HG02759 (cell line): ENCODE measurements at regions not wholly inside any gene's neighbourhood (a gene's known extent, or its start where the extent isn't known, plus 50 kb on each side); places are given as distances from the start of the nearest gene placed in this dataset.
"Not testable (repeated sequence)": the region's sequence is repeated elsewhere in the genome, so short reads cannot be mapped to it uniquely, and the experiment has no call there.

Experiments
- ATAC-seq: cut with Tn5 transposase; IDR thresholded peaks from one replicate; pipeline ENCODE4 v1.9.1; 2021; ENCODE audit warnings: mild to moderate bottlenecking, moderate library complexity; ENCODE audit not compliant: unreplicated experiment

DNA sequence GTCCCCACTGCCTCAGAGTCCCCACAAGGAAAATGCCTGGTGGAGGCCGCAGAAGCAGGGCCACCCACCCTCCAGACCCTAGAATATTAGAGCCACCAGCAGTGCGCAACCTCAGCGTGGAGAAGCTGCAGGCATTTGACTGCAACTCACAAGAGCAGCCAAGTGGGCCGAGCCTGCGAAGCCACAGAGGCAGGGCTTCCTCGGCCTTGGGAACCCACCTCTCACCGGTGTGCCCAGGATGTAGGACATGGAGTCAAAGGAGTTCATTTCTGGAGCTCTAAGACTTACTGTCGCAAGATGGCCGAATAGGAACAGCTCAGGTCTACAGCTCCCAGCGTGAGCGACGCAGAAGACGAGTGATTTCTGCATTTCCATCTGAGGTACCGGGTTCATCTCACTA is 397.9 kb upstream of the PIK3R1 start:
- no peak for ATAC-seq

DNA sequence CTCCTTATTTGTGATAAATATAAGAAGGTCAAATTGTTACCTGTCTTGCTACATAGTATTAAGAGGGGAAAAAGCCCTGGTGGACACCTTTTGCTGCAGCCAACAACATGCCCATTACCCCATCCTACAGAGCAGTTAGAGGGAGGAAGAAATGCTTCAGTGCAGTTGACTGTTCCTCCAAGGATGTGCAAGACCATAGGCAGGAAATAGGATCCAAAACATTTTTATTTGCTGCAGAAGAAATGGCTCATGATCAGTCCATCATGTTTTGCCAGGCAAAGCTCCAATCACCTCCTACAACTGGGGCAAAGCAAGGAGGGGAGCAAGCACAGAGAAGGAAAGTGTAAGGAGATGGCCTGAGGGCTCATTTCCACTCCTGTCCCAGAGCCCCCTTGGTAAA is 399.1 kb upstream of the PIK3R1 start:
- ATAC-seq: no peak

DNA sequence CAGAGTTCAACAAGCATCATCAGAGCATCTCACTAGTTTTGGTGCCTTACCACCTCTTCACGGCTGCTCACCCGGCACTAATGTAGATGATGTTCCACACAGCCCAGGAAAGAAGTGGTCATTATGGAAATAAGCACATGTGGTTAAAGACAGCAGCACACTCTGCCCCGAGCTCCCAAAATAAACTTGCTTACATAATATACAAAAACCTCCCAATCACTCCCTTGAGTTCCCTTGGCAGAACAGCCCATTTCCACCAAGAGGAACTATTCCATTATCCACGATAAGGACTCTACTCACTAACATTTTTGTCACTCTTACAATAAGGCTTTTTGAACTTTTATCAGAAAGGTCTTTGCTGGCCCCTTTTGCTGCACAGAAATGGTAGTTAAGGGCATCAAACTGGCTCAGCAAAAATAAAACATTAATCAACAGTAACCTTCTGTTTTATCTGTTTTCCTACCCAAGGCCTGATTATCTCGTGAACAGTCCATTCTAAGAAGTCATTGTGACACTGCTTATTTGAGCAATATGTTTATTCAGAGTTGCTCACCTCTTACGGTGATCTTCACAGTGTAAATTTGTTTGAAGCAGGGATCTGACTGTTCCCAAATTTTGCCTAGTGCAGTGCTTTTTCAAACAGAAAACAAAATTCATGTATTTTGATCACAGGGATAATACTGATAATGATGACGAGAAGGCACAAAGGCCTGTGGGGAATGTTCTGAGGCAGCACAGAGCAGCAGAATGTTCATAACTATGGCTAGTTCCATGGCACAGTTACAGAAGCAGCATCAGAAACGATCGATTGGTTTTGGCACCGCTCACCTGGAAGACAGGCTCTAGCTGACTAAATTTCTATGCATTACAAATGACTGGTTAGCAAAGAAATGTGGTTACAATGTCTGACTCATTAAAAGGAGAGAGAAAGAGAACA is 399.8 kb upstream of the PIK3R1 start:
- no peak for ATAC-seq

DNA sequence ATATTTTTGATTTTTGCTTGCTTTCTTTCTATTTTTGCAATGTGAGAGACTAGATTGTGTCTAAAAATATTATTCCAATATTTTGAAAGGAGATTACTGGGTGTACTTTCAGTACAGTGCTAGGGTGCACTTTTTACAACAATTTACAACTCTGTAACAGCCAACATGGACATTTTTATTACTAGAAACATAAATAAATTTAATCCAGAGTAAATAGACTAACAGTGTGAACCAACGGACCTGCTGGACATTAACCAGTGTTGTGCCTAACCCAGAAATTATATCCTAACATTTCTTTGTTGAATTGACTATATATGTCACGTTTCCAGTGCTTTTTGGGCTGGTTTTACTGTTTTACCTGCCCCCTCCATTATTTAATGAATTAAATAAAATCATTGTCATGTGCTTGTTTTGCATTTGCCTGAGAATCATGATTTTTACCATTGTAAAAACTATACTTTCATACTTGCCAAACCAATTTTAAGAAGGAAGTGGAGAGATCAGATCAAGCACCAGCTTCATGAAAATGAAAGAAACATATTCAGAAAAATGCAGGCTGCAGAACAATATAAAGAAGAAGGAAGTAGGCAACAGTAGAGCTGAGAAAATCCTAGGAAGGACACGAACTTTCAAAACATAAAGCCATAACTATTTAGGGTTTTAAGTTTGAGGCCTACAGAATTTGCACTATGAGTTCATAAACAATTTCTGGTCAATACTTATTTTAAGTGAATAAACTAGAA is 400.8 kb upstream of the PIK3R1 start:
- no peak for ATAC-seq

DNA sequence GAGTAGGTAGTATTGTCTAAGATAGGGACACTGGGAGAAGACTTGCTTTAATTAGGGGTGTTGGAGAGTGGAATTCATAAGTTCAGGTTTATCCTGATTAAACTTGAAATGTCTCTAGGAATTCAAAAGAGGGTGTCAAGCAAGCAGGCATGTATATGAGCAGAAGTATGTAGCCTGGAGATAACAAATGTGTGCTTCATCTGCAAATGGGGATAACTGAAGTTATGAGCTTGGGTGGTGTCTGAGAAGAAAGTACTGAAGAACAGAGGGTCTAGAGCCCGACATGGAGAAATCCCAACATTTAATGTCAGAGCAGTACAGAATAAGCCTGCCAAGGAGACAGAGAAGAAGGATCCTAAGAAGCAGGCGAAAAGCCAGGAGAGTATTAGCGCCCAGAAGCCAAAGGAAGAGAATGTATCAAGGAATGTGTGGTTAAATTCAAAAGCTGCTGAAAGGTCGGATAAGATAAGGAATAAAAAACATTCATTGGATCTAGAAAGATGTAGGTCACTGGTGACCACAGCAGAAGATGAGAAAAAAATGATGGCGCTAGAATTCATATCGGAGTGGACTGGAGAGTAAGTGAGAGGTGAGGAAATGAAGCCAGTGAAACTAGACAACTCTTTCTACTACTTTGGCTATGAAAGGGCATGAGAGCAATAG is 401.5 kb upstream of the PIK3R1 start:
- ATAC-seq: no peak

DNA sequence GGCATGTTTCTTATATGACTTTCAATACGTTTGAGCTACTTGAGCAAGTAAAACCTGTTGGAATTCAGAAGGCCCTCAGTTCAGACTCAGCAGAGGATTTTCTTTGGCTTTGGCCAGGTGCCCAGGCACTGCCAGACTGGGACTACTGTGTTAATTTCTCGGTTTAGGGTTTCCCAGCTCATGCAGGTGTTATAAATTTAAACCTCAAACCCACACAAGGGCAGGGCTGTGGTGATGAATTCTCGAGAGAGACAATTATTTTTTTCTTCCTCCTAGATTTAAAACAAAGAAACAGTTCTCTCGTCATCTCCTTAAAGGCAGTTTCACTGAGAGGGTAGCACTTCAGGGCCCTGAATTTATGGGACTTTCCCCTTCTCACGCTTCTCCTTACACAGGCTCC is 406.0 kb upstream of the PIK3R1 start:
- ATAC-seq: peak; percentile 47

DNA sequence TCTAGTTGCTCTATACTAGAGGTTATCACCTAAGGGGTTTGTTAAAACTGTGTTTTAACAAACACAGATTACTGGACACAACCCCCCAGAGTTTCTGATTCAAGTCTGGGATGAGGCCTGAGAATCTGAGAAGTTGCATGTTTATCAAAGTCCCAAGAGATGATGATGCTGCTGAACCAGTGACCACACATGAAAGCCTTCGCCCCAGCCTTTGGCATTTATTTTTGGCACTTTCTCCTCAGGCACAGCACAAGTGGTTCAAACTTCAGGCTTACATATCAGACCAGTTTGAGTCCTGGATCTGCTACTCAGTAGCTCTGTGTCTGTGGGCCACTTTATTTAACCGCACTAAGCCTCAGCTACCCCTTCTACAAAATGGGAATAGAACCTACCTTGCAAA is 407.2 kb upstream of the PIK3R1 start:
- ATAC-seq: no peak

DNA sequence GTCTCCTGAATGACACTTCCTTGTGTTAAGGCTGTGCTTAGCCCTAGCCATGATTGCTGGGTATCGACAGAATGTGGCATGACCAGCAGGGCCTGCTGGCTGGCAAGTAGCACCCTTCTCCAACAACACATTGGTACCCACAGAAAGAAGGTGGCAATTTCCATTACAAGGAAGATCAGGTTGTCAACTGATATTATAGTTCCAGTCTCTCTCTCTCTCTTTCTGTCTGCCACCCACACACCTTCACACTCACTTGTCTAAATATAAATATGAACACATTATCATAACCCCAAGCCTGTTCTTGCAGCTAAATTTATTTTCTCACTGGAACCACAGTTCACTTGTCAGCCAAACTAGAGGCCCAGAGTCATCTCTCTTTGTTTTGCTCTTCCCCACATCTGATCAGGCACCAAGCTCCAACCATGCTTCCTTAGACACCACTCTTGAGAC is 408.1 kb upstream of the PIK3R1 start:
- ATAC-seq: peak; percentile 39

DNA sequence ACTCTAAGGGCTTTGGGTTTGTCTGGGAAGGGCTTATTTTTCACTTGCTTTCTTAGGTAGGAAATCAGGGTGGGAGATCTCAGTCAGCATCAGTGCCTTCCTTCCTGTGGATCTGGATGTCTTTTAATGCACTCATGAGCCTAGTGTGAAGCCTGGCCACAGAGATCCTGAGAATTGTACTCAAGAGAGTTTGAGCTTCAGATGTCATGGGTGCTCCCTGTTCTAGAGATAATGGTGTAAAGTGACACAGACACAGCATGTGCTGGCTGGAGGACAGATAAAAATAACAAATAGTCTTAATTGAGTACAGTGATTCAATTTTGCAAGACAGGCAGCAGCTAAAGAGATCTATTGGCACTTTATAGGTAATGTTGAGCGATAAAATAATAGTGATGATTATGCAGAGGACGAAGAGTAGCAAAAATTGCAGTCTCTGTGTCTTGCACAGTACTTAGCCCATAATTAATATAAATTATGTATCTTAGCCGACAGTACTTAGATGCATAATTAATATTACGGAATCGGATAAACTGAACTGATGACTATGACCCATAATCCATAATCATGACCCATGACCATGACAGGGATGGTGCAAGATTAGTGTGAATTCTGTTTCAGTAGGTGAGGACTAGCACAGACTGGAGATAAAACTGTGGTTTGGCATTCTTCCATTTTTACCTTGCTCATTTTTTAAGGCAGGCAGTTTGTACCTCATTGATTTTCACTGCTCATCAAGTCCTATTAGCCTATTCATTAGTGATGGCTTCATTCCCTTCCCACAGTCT is 408.7 kb upstream of the PIK3R1 start:
- no peak for ATAC-seq

DNA sequence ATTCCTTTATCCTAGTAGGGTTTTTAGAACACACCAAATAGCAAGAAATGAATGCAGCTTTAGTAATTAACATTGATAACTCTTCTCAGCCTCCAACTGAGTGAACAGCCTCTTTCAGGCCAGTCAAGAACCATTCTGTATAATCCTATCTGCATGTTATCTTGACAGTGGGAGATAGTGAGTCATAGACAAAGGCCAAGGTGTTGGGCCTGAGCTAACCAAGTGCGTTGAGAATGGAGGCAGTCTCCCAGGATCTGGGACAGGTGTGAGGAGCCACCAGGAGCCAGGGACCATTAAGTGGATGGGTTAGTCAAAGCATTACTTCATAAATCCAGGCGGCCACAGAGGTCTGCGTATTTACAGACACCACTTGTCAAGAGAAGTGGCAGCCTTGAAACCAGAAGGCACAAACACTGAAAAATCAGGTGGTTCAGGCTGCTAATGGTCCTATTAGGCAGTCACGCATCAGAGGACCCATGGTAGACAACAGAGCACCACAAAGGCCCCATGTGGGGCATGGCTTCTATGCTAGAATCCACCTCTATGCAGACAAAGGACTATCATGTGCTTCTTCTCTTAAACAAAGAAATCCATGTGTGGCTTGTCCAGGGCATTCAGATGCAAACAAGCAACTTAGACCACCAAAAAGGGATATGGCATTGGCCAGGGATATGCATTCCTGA is 409.7 kb upstream of the PIK3R1 start:
- ATAC-seq: no peak

DNA sequence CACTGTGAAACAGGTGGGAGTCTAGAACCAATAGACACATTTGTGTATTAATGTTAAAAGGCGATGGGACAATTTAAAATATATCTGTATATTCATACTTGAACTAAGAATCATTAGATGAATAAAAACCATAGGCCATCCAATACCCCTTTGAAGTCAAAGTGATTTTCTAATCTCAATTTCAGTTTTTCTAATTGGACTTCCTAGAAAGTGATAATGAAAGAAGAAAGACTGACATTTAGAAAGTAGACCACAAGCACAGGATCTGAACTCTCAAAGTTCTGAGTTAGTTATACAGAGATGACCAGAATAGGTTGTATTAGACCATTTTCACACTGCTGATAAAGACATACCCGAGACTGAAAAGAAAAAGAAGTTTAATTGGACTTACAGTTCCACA is 412.8 kb upstream of the PIK3R1 start:
- no peak for ATAC-seq

DNA sequence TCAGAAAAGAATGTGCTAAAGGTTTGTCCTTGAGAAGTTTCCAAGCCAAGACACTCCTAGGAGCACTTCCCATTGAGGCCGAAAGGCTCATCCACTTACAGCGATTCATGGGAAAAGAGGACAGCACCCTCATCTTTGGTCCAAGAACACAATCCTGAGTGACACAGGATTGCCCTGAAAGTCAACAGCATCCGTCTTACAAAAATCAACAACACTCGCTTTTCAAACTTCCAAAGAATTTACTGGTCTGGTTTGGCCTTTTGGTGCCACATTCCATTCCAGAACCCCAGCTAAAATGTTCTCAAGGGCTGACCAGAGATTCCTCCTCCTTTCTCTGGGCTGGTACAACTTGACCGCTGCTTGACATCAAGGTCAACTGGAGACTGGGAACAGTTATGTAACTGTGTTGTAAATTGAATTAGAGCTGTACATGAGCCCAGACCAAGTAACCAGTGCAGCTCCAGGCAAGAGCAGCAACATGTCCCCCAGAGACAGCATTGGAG is 415.8 kb upstream of the PIK3R1 start:
- ATAC-seq: no peak

DNA sequence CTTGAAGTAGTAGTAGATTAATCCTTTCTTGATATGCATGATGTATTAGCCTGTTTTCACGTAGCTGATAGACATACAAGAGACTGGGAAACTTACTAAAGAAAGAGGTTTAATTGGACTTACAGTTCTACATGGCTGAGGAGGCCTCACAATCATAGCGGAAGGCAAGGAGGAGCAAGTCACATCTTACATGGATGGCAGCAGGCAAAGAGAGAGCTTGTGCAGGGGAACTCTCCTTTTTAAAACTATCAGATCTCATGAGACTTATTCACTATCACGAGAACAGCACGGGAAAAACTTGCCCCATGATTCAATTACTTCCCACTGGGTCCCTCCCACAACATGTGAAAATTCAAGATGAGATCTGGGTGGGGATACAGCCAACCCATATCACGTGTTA is 417.1 kb upstream of the PIK3R1 start:
- not testable (repeated sequence) for ATAC-seq

DNA sequence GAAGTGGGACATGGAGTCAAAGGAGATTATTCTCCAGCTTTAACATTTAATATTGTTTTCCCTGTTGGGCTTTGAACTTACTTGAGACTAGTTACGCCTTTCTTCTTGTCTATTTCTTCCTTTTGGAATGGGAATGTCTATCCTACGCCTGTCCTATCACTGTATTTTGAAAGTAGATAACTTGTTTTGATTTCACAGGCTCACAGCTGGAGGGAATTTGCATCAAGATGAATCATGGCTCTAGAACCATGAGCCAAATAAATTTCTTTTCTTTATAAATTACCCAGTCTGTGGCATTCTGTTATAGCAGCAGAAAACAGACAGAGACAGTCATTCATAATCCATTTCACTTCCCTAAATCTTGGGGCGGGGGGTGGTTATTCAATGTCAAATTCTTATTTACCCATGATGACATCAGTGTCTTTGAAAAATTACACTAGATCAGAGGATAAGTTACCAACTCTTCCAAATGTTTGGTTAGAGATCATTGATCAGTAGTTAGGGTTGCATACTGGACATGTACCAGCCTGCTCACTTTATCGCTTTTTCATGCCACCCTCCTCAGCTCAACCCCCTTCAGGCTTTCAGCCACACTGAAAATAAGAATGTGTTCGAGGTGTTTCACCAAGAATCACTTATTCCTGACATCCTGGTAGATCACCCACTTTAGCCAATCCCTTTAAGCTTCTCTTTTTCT is 419.6 kb upstream of the PIK3R1 start:
- no peak for ATAC-seq

DNA sequence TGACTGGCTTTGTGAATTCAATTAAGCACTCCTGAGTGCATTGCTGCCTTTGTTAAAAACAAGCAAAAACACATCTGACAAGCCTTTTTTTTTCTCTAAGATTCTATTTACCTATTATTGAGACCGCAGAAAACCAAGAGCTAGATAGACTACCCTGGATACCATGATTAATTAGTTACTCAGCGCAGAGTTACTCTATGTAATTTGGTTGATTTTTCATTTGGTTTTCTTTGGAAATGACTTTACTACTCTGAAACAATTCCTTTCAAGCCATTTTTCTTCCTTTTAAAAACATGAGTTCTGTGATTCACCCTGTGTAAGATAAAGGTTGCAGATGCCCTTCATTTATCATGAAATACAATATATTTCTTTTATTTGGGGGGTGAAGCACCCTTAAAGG is 421.6 kb upstream of the PIK3R1 start:
- ATAC-seq: no peak

DNA sequence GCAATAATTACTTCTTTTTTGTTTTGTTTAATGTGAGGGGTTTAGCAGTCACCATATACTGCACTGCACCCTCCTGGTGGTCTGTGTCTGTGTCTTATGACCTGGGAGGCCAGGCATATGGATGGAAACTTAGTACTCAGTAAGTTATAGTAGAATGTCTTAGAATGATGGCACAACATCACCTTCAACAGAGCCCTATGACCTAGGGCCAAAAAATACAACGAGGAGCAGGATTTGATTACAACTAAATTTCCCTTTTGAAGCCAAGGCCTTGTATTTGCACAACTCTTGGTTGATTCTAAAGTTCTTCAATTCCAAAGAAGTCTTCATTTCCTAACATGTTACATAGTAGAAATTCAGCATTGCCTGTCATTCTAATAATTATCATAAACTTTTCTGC is 422.1 kb upstream of the PIK3R1 start:
- no peak for ATAC-seq

DNA sequence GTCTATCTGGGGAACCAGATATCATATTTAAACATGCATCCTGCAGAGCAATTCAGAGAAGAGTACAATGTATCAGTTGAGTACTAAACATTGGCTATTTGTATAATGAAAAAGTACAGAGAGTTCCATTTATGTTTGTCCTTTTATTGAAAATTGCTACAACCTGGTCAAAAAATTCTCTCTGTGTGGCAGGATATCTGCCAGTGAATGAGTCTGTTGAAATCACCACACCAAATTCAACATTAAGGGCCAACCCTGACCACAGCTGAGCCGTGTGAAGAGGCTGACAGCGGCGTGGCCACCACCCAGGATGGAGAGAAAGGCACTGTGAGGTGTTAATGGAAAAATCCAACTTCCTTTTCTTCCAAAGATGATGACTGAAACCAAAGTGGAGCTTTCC is 422.7 kb upstream of the PIK3R1 start:
- no peak for ATAC-seq

DNA sequence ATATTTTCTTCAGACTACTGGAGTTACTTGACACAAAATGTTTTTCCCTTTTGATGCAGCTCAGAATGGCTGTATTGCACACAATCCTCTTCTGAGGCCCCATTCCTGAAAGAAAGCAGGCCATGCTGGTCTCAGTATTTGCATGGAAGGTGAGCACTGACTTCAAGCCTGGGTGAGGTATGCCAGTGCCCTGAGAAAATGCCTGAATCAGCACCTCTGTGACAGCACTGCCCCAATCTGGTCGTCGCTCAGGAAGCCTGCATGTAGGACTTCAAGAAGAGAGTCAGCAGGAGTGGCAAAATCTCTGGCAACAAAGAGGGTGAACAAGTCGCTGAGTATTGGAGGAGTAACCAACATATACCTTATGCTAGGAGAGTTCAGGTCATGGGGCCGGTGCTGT is 425.2 kb upstream of the PIK3R1 start:
- ATAC-seq: no peak

DNA sequence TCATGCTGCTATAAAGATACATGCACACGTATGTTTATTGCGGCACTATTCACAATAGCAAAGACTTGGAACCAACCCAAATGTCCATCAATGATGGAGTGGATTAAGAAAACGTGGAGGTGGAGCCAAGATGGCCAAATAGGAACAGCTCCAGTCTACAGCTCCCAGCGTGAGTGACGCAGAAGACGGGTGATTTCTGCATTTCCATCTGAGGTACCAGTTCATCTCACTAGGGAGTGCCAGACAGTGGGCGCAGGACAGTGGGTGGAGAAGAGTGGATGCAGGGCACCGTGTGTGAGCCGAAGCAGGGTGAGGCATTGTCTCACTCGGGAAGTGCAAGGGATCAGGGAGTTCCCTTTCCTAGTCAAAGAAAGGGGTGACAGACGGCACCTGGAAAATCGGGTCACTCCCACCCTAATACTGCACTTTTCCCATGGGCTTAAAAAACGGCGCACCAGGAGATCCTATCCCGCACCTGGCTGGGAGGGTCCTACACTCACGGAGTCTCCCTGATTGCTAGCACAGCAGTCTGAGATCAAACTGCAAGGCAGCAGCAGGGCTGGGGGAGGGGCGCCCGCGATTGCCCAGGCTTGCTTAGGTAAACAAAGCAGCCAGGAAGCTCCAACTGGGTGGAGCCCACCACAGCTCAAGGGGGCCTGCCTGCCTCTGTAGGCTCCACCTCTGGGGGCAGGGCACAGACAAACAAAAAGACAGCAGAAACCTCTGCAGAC is 435.5 kb upstream of the PIK3R1 start:
- ATAC-seq: not testable (repeated sequence)
